ENCODE measurements at regions not wholly inside any gene's neighbourhood (a gene's known extent, or its start where the extent isn't known, plus 50 kb on each side); places are given as distances from the start of the nearest gene placed in this dataset.

DNA sequence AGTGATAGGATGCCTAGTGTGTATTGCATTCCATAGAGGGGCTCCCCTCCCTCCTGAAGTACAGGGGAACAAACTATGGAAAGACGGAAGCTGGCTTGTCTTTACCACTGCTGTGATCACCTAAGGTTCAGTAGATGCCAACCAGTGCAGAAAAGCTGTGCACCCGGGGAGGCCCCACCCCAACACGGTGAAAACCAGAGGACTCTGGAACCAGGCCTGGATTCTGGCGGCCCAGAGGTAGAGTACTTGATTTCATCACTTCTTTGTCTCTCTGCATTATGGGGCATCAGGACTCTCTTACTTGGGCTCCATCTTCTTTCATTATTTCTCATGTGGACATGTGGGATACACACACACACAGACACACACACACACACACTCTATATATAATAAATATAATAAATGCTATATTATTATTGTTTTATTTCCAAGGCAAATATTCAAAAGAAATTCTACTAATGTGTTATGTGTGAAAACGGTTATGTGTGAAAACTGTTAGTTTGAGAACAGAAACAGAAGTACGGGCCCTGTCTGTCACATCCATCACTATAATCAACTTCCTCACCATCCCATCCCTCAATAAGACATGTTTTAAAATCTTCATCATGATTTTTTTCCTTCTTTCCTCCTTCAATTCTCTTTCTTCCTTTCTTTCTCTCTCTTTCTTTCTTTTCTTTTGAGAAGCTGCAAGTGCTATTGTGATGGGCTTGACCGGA, 152.4 kb upstream of the CMC1 start:
- no peak for DNase-seq

DNA sequence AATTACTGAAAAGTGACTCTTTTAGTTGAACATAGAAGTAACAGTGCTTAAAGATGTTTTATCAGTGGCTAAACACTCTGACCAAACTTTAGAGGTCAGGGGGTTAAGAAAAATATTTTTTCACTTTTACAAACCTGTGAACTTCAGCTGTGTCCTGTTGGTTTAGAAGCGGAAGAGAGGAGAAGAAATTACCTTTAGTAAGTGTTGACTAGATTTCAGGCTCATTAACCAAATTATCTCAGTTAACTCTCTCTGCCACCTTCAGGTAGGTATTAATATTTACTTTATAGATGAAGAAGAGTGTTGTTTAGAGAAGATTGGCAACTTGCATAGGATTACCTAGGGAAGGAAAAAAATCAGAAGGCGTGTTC, 151.9 kb upstream of the CMC1 start:
- no peak for DNase-seq

DNA sequence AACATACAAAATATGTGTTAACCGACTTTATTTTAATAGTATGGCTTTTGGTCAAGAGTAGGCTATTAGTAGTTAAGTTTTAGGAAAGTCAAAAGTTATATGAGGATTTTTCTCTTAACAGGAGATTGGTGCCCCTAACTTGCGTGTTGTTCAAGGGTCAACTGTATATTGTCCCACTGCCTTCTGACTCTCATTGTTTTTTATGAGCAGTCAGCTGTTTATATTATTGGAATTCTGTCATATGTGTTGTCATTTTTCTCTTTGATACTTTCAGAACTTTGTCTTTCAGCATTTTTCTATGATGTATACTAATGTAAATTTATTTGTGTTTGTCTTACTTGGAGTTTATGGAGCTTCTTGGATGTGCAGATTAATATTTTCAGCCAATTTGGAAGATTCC, 142.1 kb upstream of the CMC1 start:
- no peak for DNase-seq

DNA sequence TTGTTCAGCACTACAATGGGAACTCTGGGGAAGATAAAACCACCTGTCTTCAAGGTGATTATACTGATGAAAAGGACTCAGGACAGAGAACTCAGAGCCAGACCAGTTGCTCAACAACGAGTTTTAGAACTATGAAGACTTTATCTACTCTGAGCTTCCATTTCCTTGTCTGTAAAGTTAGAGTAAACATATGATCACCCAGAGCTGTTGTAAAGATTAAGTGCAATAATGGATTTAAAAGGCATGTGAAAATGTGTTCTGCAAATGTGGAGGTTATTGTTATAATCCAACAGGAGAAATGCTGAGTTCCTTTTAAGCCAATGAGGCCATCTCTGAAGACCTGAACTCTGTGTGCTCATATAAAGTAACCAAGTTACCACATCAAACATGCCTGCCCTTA, 139.7 kb upstream of the CMC1 start:
- no peak for DNase-seq

DNA sequence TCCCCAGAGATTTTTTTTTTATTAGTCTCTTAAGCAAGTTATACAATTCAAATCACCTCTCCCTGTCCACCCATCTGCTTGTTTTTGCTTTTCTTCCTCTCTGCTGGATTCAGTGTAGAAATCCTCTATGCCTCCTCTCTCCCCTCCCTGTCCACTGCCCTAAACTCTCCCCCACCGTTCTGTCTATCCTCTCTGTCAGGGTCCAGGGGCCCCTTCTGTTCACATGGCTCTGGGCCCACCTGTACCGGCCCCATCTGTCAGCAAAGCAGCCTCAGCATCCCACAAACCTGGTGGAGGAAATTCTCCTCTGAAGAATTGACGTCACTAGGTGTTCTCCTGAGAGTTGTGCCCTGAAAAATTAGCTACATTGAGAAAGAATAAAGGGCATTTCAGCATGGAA, 137.6 kb upstream of the CMC1 start:
- no peak for DNase-seq

DNA sequence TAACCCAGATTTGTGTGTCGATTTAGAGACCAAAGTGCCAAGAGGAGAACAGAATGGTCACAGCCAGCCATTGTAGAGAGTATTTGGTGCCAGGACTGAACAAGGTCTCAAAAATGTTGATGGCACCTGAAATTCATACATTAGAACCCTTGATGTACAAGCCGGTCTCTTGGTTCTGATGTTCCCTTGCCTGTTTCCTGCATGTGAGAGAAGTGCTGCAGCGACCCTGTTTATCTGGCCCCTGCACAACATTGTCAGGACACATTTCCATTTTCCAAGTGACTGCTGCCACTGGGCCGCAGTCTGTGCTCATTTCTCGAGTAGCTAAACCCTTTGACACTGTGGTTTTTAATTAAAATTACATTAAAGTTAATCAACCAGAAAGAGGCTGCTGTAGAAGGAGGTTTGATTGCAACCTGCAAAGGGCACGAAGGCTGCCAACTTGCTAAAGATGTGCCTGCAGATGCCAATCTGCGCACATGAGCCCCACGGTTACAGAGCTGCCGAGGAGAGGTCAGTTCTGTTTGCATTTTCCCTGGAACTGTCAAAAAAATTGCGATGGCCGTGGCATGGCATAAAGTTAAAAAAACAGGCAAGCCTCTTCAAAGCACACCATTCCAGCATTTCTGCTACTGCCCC, 136.4 kb upstream of the CMC1 start:
- DNase-seq: no peak

DNA sequence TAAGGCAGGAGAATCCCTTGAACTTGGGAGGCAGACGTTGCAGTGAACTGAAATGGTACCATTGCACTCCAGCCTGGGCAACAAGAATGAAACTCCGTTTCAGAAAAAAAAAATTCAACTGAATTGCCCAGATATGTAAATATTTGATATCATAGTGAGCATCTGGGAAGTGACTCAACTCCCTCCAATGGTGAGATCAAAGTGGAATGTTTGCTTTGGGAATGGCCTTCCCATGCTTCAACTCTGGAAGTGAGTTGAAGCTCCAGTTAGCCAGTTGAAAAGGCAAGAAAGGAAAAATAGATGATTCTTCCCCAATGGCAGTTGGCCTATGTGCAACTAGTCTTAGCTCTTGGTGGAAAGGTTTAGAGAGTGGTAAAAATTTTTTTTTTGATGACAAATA, 131.6 kb upstream of the CMC1 start:
- DNase-seq: no peak

DNA sequence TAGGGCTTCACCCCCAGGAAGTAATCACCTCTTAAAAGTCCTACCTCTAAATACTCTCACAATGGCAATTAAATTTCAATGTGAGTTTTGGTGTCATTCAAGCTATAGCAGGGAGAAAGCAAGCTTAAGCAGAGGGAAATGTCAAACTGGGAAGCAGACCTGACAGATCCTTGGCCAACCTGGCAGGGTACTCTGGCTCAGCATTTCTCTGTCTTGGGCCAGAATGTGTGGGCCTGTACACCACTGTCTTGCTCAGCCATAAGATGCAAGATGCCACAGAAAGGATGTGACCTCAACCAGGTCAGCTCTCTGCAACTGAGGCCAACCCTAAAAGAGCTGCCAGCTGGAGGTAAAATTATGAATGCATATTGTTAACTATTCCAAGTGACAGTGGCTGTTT, 130.6 kb upstream of the CMC1 start:
- DNase-seq: no peak

DNA sequence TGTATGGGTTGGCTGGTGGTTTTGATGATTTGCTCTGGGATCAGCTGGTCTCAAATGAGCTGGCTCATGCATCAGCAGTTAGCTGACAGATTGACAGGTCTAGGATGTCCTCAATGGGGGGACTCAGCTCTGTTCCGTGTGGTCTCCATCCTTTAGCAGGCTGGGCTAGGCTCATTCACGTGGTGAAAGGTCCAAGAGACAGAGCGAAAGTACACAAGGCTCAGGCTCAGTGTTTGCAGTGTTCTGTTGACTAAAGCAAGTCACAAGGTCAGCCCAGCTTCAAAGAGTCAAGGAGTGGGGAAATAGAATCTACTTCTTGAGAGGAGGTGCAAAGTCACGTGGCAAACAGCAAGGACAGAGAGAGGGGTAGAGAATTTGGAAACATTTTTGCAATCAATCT, 126.5 kb upstream of the CMC1 start:
- no peak for DNase-seq

DNA sequence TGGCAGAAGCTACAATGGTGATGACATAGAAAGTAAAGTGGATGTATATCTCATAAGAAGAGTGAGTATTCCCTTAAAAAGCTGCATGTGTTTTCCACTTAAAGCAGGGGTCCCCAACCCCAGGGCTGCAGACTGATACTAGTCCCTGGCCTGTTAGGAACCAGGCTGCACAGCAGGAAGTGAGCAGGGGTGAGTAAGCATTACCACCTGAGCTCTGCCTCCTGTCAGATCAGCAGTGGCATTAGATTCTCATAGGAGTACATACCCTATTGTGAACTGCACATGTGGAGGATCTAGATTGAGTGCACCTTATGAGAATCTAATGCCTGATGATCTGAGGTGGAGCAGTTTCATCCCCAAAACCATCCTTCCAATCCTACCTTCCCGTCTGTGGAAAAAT, 126.1 kb upstream of the CMC1 start:
- no peak for DNase-seq

DNA sequence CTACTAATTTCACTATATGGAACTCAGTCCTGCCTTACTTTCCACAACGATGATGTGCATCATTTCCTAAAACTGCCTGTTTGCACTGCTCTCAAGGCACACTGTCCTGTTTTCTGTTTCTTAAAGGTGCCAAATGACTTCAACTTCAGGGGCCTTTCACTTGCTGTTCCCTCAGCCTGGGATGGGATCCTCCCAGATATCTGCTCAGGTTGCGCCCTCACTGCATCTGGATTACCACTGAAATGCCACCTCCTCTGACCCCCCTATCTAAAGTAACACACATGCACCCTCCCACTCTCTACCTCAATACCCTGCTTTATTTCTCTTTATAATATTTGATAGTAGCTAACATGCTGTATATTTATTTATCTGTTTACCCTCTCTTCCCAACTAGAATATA, 123.8 kb upstream of the CMC1 start:
- DNase-seq: no peak

DNA sequence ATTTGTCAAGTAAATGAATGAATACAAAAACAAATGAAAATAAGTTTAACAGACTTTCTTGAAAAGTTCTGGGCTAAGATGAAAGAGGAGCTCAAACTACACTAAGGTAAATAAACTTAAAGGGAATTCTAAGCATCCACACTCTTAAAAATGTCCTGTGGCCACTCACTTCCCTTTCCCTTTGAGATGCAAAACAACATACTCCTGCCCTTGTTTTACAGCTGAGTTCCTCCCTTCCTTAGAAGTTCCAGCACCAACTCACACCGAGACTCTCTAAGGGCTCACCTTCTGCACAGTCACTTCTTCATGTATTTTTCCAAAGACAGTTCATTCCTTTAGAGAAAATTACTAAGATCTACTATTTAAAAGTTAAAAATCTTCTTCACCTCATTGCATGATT, 123.3 kb upstream of the CMC1 start:
- DNase-seq: no peak

DNA sequence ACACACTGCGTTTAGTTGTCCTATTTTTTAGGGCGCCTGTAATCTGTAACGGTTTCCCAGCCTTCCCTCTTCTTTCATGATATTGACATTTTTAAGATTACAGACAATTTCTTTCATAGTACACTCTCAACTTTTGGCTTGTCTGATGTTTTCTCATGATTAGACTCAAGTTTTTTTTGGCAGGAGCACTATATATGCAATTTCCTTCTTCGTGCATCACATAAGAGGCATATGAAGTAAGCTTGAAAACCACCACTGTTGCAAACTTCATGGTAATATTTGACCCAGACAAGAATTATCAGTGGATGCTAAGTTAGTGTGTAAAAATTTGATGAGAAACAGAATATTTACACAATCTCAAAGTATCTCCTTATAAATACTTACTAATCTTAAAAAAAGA, 119.2 kb upstream of the CMC1 start:
- DNase-seq: no peak

DNA sequence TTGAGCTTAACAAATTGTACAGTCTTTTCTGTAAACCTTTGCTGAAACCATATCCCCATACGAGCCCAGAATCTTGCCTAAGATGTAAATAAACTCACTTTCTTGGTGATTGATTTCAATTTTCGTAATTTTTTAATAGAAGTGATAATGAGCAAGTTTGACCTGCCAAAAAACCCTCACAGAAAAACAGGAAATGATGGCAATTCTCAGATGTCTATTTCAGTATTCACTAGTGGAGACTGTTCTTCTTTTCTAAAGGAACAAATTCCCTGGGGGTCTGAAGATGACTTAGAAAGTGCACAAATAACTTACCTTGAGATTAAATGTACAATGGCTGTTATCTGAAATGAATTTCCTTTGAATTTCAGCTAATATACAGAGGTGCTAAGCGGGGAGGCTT, 116.5 kb upstream of the CMC1 start:
- no peak for DNase-seq

DNA sequence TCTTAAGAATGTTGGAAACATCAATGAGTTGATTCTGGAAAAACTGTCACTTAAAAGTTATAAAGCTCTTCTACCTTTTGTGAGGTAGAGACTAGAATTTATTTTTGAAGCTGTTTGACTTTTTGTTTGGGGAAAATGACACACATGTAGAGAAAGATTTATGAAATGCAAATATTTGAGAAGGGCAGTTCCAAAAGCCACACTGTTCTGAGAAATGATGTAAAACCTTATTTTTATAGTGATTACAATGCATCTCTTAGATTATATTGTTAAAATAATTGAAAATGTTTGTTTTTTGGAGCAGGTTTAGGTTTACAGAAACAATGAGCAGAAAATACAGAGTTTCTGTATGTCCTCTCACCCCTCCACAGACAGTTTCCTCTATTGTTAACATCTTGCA, 116.1 kb upstream of the CMC1 start:
- no peak for DNase-seq

DNA sequence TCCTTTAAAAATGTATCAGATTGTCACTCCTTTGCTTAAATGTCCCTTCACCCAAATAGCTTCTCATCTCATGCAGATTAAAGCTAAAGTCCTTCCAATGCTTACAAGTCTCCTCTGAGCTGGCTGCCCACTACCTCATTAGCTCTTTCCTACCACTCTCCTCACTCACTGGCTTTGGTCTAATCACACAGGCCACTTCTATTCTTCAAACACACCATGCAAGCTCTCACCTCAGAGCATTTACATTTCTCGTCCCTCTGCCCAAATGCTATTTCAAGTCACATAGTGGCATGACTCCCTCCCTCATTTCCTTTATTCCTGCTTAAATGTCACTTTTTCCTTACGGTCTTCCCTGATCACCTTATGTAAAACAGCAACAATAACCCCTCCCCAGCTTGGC, 110.6 kb upstream of the CMC1 start:
- no peak for DNase-seq

DNA sequence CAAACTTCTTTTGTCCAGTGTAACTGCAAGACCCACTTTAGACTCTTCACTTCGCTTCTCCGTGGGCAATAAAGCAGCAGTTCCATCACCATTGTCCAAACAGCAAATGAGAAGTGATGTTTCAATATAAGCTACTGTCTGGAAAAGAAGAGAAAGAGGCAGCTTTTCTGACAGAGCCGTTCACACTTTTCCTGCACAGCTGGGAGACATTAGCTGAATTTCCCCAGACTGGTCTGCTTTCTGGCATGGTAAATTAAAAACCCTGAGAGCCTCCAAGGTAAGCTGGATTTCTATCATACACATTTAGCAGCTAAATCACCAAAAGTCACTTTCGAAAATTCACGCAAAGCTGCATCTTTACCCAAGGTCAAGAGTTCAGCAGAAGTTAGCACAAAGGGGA, 108.5 kb upstream of the CMC1 start:
- DNase-seq: no peak

DNA sequence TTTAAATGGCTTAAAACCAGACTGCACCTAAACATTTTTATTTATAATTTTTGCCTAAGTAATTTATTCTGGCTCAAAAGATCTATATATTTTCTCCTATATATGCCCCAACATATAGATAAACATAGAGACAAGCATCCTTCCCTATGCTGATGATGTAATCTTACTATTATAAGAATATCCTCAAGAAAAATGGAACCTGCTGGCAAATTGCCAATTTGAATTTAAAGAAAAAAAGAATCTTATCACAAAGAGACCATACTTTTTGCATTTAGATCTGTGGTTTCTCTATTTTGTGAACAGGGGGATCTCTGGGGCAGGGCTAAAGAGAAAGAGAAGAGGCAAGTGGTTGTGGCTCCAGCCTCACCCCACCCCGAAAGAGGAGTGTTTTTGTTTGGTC, 107.2 kb upstream of the CMC1 start:
- DNase-seq: no peak

DNA sequence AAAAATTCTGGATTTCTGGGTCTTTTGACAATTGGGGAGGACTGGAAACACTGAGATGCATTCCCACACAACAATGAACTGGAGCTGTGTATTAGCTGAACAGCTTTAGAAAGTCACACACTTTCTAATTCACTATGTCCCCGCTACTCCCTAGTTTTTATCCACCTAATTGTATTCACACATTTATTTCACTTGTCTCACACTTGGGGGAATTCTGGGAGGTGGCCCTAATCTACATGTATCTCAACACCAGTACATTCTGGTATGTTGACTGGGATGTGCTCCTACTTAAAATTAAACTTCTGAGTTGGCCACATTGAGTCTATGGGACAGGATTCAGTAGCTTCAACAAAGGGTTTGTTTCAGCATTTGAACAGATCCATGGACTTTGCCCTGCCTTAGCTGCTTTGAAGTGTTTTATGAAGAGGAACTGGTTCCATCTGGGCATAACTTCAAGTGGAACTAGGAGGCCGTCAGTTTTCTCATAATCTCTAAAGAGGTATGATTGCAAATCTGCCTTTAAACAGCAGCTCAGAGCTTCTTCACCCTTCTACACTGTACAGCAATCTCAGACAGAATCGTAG, 106.5 kb upstream of the CMC1 start:
- no peak for DNase-seq

DNA sequence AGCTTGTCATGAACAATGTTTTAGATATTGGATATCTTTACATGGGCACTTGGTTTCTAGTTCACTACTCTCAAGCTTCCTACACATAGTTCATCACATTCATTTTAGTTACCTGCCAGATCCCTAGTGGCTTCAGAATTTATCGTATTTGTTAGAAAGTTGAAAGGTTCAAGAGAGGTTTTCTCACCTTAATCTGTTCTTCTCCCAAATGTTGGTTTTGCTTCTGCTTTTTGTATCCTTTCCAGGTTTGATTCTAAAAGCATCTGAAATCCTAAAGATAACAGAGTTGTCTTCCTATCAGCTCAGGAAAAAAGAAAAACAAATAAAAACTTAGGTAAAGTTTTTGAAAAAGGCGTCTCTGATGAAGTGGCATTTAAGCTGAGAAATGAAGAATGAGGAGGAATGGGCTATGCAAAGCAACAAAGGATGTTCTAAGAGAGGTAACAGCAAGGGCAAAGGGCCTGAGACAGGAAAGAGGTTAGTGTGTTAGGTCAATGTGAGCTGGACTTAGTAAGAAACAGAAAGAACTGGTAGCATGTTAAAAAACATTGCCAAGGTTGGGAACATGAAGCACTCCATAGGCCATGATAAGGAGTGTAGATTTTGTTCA, 104.7 kb upstream of the CMC1 start:
- no peak for DNase-seq

DNA sequence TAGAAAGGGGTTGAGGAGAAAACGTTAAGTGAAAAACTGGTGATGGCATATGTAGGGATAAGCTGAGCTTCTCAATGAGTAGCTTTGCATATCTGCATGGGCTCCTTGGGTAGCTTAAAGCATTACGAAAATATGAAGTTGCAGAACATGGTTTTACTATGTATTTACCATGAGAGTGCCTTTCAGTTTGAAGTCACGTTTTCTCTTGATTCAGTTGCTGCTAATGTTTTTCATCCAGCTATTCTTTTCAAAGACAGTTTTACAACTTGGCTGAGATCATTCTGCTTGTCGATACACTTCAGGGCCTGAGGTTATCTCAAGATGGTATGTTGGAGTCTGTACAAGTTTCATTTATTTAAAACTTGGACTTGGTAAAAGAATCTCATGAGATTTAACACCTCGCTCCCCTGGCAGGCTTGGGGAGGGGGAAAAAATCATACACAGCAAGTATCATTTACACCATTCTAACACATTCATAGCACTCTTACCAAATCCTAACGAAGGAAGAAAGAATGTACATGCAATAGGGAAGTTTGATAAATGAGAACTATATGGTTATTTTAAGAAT, 103.3 kb upstream of the CMC1 start:
- DNase-seq: no peak

DNA sequence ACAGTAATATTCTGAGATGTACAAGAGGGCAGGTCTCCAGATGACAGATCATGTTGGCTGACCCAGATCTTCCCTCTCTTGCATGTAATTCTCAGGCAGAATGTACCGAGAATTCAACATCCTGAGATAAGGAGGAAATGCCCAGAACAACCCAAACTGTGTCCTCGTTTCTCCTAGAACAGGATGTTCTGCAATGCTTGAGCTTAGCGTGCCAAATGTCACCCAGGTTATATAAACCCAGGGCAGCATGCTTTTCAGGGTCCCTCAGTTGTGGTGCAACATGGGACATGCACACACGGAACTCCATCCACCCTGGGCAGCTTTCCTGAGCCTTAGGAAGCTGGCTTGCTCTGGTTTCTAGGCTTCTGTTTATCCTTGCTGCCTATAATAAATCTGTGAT, 102.1 kb upstream of the CMC1 start:
- no peak for DNase-seq

DNA sequence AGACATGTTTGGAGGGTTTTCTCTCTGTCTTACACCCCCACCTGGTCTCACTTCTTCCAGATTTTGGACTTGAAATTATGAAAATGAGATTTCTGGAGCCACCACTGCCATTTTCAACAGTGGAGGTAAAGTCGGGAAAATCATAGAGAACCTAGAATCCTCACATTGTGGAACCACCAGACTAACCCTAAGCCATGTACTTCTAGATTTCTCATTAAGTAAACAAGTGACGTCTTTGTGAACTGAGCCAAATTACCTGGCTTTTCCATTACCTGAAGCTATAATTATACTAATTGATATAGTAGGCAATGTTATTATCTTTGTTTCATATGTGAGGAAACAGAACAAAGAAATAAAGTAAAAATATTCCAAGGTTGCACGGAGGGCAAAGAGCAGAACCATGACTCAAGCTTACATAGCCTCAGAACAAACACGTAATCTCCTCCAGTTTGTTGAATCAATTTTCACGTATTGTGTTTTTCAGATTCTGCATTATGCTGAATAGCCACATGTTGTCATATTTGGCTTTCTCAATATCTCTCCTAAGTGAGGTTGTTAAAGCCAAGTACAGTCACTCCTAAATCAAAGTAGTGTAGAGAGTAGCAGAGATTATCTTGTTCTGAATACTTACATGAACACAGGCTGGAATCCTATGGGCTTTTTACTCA, 101.3 kb upstream of the CMC1 start:
- DNase-seq: no peak

Data from muscle of arm (tissue), 1 donor.